ENCODE measurements at regions not wholly inside any gene's neighbourhood (a gene's known extent, or its start where the extent isn't known, plus 50 kb on each side); places are given as distances from the start of the nearest gene placed in this dataset.

- no peak for TF ChIP-seq GABPB1 (CRISPR knock-in tag; IDR thresholded peaks at IDR 0.05)
- no peak for TF ChIP-seq ZNF766 (CRISPR knock-in tag; IDR thresholded peaks at IDR 0.05; ENCODE audit: borderline replicate concordance)
- TF ChIP-seq AKAP8 (CRISPR knock-in tag; IDR thresholded peaks at IDR 0.05), result no peak
- no peak for TF ChIP-seq ZSCAN25 (CRISPR knock-in tag; IDR thresholded peaks at IDR 0.05)
- no peak for TF ChIP-seq MIER2 (CRISPR knock-in tag; IDR thresholded peaks at IDR 0.05)
Measured at GRCh38 chr5:18079831-18080230, 445.6 kb downstream of the TAF11L14 start (continued).

DNA sequence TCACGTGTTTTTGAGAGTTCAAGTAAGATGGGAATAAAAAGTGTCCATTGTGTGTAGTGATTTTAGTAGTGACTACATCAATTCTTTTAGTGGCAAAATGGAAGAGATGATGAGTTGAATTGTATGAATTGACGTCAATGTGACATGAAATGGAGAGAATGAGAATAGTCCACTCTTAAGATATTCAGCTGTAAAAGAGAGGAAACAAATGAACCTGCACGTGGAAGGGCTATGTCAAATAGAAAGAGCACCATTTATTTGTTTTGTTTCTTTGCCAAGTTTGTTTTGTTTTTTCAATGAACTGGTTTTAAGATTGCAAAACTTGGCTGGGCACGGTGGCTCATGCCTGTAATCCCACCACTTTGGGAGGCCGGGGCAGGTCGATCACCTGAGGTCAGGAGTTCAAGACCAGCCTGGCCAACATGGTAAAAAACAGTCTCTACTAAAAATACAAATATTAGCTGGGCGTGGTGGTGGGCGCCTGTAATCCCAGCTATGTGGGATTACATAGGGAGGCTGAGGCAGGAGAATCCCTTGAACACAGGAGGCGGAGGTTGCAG lies 453.8 kb downstream of the TAF11L14 start:
- Histone ChIP-seq H3K36me3 (replicated peaks in 1 of 2; ENCODE audit: control insufficient read depth in 1 of 2, insufficient read depth in 2 of 2, low read length in 2 of 2) (no peaks in the 10 kb centered on the region), H3K9me3 (ENCODE audit: low read length) (peaks cover 94% of the 10 kb centered on the region), H3K27me3 (ENCODE audit: control insufficient read depth in 1 of 2, insufficient read depth in 2 of 2, low read length in 2 of 2) (no peaks in the 10 kb centered on the region), H3K4me3 (replicated peaks in 1 of 3; ENCODE audit: insufficient read depth in 1 of 3, low read depth in 2 of 3, low read length in 3 of 3) (no peak overlapping the region), H3K9ac (ENCODE audit: insufficient read depth, low read depth, low read length) (no peak overlapping the region), H2AFZ (ENCODE audit: low read length) (no peak overlapping the region), H3K27ac (ENCODE audit: extremely low read length, insufficient read depth, low read length) (no peak overlapping the region), H3K4me2 (ENCODE audit: low read depth, low read length) (no peak overlapping the region), H4K20me1 (ENCODE audit: insufficient read depth, low read length) (no peaks in the 10 kb centered on the region), H3K4me1 (ENCODE audit: insufficient read depth, low read length) (no peaks in the 10 kb centered on the region), H3K79me2 (ENCODE audit: insufficient read depth, low read length) (no peaks in the 10 kb centered on the region)
- CTCF ChIA-PET (ENCODE audit: low intra/inter-chr PET ratio, low total read pairs), result no interaction called here
- ATAC-seq (no peak), FAIRE-seq (no peak), DNase-seq (ENCODE audit: low spot score) (no peak)
- POLR2A ChIA-PET, result no interaction called here
- in situ Hi-C loops (cut with HindIII; ENCODE audit: extremely low pct_ligation_motif_present, low pct_unique_long_range_greater_than_20kb), result no loop called here
- 10% methylated on average over 9 of the region's 9 CpGs for WGBS (ENCODE audit: low lambda C conversion rate)
- TF ChIP-seq ZNF550 (CRISPR knock-in tag; IDR thresholded peaks at IDR 0.05; ENCODE audit: borderline replicate concordance) (no peak), RBM22 (optimal IDR thresholded peaks at IDR 0.05; ENCODE audit: low read length) (no peak), EHMT2 (IDR thresholded peaks at IDR 0.05; ENCODE audit: borderline replicate concordance, low read depth, low read length) (no peak), SRSF1 (optimal IDR thresholded peaks at IDR 0.05; ENCODE audit: low read depth, low read length) (no peak), ZNF382 (CRISPR knock-in tag; IDR thresholded peaks at IDR 0.05; ENCODE audit: borderline replicate concordance) (no peak), ZNF75D (CRISPR knock-in tag; IDR thresholded peaks at IDR 0.05; ENCODE audit: borderline replicate concordance) (no peak), HNF1B (CRISPR knock-in tag; IDR thresholded peaks at IDR 0.05) (no peak), ARHGAP35 (CRISPR knock-in tag; IDR thresholded peaks at IDR 0.05; ENCODE audit: borderline replicate concordance) (no peak)
- intact Hi-C loops (cut with micrococcal nuclease; ENCODE audit: unreplicated experiment), result no loop called here
- no TSS peak for BruUV-seq (replicated peaks)

All from HepG2 (cell line).